ENCODE measurements at regions not wholly inside any gene's neighbourhood (a gene's known extent, or its start where the extent isn't known, plus 50 kb on each side); places are given as distances from the start of the nearest gene placed in this dataset.
"Not testable (repeated sequence)": the region's sequence is repeated elsewhere in the genome, so short reads cannot be mapped to it uniquely, and the experiment has no call there.

DNA sequence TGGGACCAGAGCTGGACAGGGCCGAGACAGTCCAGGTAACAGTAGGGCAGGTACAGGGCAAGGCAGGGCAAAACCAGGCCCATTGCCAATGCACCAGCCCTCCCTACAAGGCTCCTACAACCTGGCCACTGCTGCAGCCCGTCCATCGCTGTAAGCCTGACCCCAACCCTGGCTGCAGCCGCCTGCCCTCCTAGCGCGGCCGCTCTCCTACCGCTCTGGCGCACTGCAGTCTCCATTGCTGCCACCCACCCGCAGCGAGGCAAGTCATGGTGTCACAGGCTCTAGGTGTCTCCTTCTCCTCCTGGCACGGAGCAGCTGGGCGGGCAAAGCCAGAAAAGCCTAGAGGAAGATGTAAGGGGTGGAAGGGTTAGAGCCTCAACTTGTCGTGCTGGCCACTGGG, 402.6 kb downstream of the ZNF33B start:
- TF ChIP-seq, protein P1, sequence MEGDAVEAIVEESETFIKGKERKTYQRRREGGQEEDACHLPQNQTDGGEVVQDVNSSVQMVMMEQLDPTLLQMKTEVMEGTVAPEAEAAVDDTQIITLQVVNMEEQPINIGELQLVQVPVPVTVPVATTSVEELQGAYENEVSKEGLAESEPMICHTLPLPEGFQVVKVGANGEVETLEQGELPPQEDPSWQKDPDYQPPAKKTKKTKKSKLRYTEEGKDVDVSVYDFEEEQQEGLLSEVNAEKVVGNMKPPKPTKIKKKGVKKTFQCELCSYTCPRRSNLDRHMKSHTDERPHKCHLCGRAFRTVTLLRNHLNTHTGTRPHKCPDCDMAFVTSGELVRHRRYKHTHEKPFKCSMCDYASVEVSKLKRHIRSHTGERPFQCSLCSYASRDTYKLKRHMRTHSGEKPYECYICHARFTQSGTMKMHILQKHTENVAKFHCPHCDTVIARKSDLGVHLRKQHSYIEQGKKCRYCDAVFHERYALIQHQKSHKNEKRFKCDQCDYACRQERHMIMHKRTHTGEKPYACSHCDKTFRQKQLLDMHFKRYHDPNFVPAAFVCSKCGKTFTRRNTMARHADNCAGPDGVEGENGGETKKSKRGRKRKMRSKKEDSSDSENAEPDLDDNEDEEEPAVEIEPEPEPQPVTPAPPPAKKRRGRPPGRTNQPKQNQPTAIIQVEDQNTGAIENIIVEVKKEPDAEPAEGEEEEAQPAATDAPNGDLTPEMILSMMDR (IDR thresholded peaks at IDR 0.05; ENCODE audit: low read length): not testable (repeated sequence)
- not testable (repeated sequence) for TF ChIP-seq EZH2 (IDR thresholded peaks at IDR 0.05; ENCODE audit: borderline replicate concordance, low read length)

All from OCI-LY1 (cell line).